Astrocyte of the cerebellum (primary cell): ENCODE measurements at regions not wholly inside any gene's neighbourhood (a gene's known extent, or its start where the extent isn't known, plus 50 kb on each side); places are given as distances from the start of the nearest gene placed in this dataset.

Source experiments
- DNase-seq: peaks from one replicate; pipeline ENCODE4 v3.0.0-alpha.2; 2011; ENCODE audit warnings: low read depth
- H3K4me3 ChIP-seq: 2 replicates; pipeline ENCODE4 v1.5.1; 2011; ENCODE audit warnings: mild to moderate bottlenecking, low read depth, low read length, moderate library complexity
- in situ Hi-C: cut with HindIII; loops from 2 replicates; pipeline ENCODE4 v1.10.0; 2017; ENCODE audit warnings: low sequenced_read_pairs
- TF ChIP-seq, protein P1 (sequence below): IDR thresholded peaks from 2 replicates; pipeline ENCODE4 v1.5.1; 2012; ENCODE audit warnings: low read length, low read depth, moderate library complexity, mild to moderate bottlenecking; ENCODE audit errors: missing control alignments

DNA sequence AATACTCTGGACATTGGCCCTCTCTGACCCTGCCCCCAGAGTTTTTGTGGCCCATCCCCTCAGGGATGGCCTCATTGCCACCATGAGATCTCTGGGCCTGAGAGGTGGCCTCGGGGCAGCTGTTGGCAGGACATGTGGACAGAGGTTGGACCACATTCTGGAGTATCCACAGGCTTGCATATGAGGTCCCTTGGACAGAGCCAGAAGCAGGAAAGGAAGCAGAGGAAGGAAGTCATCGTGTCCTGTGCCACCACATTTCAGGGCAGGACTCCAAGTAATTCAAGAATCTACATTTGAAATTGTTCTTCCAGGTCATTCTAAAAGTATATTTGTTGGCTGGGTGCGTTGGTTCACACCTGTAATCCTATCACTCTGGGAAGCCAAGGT lies 95.9 kb upstream of the PPP2R5A start:
- DNase-seq = no peak

DNA sequence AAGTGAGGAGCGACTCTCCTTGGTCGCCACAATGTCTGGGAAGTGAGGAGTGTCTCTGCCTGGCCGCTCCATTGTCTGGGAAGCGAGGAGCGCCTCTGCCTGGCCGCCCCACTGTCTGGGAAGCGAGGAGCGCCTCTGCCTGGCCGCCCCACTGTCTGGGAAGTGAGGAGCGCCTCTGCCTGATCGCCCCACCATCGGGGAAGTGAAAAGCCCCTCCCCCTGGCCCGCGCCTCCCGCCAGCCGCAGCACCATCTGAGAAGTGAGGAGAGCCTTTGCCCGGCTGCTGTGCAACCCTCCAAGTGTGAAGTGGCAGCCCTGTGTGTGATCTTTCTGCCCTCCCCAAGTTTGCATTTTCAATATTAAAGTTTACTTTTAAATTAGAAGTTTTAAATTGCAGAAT lies 95.0 kb upstream of the PPP2R5A start:
- no peak overlapping the region for H3K4me3 ChIP-seq
- TF ChIP-seq, protein P1, sequence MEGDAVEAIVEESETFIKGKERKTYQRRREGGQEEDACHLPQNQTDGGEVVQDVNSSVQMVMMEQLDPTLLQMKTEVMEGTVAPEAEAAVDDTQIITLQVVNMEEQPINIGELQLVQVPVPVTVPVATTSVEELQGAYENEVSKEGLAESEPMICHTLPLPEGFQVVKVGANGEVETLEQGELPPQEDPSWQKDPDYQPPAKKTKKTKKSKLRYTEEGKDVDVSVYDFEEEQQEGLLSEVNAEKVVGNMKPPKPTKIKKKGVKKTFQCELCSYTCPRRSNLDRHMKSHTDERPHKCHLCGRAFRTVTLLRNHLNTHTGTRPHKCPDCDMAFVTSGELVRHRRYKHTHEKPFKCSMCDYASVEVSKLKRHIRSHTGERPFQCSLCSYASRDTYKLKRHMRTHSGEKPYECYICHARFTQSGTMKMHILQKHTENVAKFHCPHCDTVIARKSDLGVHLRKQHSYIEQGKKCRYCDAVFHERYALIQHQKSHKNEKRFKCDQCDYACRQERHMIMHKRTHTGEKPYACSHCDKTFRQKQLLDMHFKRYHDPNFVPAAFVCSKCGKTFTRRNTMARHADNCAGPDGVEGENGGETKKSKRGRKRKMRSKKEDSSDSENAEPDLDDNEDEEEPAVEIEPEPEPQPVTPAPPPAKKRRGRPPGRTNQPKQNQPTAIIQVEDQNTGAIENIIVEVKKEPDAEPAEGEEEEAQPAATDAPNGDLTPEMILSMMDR = no peak
- in situ Hi-C loops = no loop called here
- no peak for DNase-seq

More for the DNA sequence above, 95.9 kb upstream of the PPP2R5A start:
- no peak overlapping the region for H3K4me3 ChIP-seq
- TF ChIP-seq, protein P1 = no peak
- in situ Hi-C loops = no loop called here

DNA sequence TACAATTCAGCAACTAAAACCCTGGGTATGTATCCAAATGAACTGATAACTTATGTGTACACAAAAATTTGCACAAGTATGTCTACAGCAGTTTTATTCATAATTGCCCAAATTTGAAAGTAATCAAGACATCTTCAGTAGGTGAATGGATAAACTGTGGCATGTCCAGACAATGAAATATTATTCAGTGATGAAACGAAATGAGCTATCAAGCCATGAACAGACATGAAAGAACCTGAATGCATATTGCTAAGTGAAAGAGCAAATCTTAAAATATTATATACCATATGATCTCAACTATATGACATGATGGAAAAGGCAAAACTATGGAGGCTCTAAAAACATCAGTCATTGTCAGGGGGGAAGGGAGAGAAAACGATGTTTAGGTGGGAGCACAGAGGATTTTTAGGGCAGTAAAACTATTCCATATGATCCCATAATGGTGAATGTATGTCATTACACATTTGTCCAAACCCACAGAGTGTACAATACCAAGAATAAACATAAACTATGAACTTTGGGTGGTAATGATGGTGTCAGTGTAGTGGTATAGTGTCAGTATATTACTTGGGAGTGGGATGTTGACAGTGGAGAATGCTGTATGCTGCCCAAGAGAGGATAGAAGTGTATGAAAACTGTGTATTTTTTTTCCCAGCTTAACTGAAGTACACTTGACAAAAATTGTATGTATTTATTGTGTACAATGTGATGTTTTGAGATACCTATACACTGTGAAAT lies 92.8 kb upstream of the PPP2R5A start:
- in situ Hi-C loops = no loop called here
- no peak for DNase-seq
- TF ChIP-seq, protein P1 = no peak
- no peak overlapping the region for H3K4me3 ChIP-seq

DNA sequence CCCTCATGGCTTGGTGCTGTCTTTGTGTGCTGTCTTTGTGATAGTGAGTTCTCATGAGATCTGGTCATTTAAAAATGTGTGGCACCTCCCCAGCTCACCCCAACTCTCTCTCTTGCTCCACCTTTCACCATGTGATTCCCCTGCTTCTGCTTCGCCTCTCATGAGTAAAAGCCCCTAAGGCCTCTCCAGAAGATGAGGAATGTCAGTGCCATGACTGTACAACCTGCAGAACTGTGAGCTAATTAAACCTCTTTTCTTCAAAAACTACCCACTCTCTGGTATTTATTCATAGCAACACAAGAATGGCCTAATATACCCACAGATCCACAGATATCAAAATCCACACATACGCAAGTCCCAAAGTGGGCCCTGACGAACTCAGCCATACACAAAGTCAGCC lies 88.9 kb upstream of the PPP2R5A start:
- DNase-seq = no peak
- in situ Hi-C loops = no loop called here
- no peak overlapping the region for H3K4me3 ChIP-seq
- TF ChIP-seq, protein P1 = no peak

DNA sequence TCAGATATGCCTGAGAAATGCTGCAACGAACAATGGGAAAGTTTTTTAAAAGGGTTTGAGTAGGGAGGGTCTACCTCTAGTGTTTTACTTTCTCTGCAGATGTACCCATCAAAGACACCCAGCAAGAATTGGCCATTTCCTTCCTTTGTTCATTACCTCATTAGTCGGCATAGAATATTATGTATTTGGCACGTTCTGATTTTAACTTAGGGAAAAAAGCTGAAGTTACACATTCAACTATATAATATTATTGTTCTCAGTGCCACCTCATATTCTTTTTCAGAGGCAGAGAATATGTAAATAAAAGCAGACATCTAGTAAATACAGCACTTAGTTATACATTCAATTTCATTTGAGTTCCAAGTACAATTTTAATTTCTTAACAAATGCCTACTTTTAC lies 83.7 kb upstream of the PPP2R5A start:
- no peak overlapping the region for H3K4me3 ChIP-seq
- TF ChIP-seq, protein P1 = no peak
- DNase-seq = no peak
- in situ Hi-C loops = no loop called here

DNA sequence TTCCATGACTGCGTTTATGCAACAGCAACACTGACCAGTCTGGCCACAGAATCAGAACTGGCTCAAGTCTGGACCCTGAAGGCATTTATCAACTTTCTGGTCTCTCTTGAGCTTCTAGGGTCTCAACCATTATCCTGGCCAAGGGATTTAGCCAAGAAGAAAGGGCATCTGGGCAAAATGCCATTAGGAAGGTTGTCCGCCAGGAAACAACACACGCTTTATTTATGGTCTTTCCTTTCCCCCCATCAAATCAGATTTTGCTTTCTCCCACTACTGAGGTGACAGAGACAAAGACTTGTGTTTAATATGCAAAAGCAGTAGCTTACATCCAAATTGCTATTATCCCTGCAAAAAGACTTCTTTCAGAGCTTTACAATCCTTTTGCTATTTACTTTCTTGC lies 81.6 kb upstream of the PPP2R5A start:
- H3K4me3 ChIP-seq = no peak overlapping the region
- DNase-seq = no peak
- in situ Hi-C loops = no loop called here
- TF ChIP-seq, protein P1 = no peak
